ENCODE measurements at regions not wholly inside any gene's neighbourhood (a gene's known extent, or its start where the extent isn't known, plus 50 kb on each side); places are given as distances from the start of the nearest gene placed in this dataset.
"Not testable (repeated sequence)": the region's sequence is repeated elsewhere in the genome, so short reads cannot be mapped to it uniquely, and the experiment has no call there.

DNA sequence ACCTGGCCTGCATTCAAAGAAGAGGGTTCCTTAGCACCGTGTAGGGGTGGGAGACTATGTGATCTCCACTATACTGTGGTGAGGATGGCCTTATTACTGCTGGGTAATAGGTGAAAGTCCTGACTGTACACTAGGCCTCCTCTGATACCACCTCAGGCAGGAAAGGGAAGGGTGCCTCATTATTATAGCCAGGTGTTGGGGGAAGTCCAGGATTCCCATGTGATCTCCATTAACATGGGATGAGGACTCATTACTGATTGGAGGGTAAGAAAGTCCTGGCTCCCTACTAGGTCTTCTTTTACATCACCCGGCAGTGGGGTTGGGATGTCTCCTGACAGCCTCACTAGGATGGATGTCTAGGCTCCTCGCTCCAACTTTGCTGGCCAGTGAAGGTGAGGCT is 252.1 kb downstream of the LRIG3 start:
- no peak for DNase-seq

DNA sequence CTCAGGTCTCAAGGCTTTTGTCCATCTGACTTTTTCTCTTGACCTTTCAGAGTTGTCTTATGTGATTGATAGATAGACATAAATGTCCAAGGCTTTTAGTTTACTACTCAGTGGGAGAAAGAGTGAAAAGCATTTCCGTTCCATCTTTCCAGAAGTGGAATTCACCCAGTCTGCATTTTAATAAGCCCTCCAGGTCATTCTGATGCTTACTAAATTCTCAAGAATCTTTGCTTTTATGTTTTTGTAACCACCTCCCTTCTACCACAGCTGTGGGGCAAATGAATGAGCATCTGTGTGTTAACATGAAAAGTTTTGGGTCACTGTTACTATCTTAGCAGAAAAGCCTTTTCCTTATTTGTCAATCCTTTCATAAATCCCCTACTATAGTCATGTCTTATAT is 251.4 kb downstream of the LRIG3 start:
- DNase-seq, result no peak

DNA sequence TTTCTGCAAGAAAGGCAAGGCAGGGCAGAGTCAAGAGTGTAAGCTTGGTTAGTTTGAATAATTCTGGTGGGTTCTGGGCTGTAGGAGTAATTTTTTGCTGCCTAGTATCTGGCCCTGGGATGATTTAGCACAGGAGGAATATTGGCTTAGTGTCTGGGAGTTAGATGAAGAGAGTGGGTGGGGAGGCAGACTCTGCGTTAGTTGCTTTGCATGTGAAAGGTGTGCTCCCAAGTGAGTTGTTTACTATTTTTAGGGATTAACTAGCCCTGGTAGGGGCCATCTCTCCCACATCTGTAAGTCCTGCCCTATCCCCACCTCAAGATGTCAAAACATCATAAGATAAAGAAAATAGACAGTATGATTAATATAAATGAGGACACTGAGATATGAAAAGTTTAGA is 249.7 kb downstream of the LRIG3 start:
- no peak for DNase-seq

DNA sequence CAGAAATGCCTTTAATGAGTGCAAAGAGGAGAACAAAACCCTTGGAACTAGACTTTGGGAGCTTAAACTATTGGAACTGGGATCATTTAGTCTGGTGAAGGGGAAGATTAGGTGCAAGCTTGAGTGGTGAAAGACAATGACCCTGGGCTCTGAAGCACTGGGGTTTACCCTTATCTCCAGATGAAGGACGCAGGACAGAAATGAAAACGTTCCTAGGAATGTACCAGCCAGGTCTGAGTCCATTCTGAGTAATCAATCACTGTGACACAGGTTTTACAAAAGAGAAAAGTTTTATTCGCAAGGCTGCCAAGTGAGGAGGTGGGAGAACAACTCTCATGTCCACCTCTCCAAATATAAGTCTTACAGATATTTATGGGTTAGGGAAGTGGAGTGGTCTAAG is 249.1 kb downstream of the LRIG3 start:
- no peak for DNase-seq

DNA sequence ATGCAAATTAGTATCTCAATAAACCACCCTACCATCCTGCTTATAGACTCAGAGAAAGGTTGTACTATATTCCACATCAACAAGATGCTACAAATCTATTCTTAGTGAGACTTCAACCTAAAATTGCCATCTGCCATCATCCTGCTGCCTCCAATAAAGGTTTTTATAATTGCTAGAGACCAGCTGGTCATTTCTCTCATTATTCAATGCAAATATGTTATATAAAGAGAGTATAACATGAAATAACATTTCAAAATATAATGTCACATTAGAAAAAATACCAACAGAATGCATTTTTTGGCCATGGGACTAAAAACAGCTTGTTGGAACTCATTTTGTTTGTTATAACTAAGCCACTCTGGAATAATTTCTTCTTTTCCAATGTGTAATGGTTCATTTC is 247.3 kb downstream of the LRIG3 start:
- no peak for DNase-seq

DNA sequence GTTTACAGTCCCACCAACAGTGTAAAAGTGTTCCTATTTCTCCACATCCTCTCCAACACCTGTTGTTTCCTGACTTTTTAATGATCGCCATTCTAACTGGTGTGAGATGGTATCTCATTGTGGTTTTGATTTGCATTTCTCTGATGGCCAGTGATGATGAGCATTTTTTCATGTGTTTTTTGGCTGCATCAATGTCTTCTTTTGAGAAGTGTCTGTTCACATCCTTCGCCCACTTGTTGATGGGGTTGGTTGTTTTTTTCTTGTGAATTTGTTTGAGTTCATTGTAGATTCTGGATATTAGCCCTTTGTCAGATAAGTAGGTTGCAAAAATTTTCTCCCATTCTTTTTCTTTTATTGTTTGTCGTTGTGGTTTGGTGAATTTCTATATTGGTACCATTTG is 242.5 kb downstream of the LRIG3 start:
- not testable (repeated sequence) for DNase-seq

DNA sequence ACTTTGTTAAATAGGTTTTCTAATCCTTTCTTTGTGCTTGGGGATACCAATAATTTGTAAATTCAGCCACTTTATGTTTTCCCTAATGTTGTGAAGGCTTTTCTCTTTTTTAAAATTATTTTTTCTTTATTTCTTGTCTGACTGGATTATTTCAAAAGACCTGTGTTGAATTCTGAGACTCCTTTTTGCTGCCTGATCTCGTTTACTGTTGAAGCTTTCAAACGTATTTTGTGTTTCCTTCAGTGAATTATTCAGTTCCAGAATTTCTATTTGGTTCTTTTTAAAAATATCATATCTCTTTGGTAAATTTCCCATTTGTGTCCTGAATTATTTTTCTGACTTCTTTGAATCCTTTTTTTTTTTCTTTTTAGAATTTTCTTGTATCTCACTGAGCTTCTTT is 241.6 kb downstream of the LRIG3 start:
- no peak for DNase-seq

DNA sequence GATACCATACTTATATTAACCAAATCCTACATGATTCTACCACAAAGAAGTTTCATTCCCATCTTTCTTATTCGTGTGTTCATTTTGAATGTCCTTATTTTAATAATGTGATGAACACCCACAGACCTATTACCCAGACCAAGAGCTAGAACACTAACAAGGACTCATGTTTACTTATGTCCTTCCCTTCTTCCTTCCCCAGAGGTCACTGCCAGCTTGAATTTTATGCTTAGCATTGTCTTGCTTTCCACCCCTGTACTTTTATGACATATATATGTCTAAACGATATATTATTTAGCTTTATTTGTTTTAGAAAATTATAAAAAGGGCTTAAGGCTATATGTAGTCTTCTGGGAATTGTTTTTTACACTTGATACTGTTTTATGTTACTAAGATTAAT is 238.6 kb downstream of the LRIG3 start:
- DNase-seq, result no peak

DNA sequence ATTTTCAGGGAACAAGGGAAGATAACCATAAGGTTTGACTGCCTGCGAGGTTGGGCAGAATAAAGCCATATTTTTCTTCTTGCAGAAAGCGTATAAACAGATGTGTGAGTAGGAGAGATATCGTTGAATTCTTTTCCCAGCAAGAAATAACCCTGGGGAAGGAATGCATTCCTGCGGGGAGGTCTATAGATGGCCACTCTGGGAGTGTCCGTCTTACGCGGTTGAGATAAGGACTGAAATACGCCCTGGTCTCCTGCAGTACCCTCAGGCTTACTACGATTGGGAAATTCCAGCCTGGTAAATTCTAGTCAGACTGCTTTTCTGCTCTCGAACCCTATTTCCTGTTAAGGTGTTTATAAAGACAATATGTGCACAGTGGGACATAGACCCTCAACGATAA is 225.0 kb downstream of the LRIG3 start:
- DNase-seq, result no peak

DNA sequence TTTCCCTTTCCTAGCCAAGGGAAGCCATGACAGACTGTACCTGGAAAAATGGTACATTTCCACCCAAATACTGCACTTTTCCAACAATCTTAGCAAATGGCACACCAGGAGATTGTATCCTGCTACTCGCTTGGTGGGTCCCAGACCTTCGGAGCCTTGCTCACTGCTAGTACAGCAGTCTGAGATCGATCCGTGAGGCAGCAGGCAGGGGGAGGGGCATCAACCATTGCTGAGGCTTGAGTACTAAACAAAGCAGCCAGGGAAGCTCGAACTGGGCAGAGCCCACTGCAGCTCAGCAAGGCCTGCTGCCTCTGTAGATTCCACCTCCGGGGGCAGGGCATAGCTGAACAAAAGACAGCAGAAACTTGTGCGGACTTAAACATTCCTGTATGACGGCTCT is 218.8 kb downstream of the LRIG3 start:
- no peak for DNase-seq

DNA sequence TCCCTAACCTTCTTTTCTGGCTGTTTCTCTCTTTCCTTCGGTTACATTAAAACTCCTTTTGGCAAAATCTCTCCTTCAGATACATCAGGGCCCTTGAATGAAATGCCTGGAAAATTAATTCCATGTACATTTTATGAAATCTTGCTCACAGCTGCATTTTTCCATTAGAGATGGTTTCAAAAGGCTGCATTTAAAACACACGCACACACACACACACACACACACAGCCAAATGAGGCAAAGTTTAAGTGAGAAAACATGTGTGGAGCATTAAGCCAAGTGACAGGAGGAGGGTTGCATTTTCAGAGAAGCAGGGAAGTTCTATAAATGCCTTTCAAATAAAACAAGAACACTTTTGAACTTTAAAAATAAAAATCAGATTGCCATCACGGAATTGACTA is 216.4 kb downstream of the LRIG3 start:
- DNase-seq, result no peak

DNA sequence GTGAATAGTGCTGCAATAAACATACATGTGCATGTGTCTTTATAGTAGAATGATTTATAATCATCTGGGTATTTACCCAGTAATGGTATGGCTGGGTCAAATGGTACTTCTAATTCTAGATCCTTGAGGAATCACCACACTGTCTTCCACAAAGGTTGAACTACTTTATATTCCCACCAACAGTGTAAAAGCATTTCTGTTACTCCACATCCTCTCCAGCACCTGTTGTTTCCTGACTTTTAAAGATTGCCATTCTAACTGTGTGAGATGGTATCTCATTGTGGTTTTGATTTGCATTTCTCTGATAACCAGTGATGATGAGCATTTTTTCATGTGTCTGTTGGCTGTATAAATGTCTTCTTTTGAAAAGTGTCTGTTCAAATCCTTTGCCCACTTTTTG is 215.5 kb downstream of the LRIG3 start:
- not testable (repeated sequence) for DNase-seq

DNA sequence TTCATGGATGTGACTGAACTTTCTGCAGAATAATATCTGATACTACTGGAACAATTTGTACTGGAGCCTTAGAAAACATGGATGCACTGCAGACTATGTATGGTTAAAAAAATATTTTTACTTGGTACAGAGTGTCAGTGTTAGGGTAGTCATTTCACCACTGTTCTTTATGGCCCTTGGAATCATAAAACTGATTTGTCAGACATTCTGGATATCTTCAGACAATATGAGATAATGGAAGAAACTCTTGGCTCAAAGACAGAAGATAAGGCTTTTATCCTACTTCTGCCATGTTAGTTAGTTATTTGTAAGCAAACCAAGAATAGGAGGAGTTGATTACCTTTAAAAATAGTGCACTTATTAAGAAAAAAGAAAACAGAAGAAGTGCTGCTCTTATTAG is 209.4 kb downstream of the LRIG3 start:
- DNase-seq, result no peak

DNA sequence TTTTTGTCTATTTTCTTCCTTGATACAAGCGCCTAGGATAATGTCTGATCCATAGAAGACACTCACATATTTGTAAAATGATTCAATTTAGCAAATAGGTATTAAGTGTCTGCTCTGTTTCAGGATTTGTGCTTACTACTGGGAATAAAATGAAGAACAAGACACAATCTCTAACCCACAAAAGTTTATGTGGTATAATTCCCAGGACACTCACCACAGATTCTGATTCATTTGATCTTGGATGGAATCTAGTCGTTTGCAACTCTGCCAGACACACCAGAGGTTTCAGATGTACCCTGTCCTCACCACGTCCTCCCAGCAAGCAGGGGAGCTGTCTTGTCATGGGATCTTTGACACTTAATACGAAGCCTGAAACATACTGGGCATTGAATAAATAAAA is 208.3 kb downstream of the LRIG3 start:
- no peak for DNase-seq

DNA sequence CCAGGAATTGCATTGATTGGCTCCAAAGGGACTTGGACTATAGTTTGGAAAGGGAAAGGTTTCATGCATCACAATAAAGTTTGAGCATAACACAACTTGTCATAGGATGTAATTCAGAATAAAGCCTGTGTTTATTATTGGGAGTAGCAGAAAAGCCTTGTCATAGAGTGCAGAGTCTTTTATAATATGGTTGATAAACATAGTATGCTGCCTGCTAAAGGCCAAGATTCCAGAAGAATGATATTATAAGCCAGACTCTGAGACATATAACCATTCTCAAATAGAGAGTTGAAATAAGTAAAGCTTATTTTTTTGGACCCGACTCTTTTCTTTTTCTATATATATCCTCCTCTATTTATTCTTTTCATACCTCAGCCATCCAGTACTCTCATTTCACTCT is 207.3 kb downstream of the LRIG3 start:
- no peak for DNase-seq

DNA sequence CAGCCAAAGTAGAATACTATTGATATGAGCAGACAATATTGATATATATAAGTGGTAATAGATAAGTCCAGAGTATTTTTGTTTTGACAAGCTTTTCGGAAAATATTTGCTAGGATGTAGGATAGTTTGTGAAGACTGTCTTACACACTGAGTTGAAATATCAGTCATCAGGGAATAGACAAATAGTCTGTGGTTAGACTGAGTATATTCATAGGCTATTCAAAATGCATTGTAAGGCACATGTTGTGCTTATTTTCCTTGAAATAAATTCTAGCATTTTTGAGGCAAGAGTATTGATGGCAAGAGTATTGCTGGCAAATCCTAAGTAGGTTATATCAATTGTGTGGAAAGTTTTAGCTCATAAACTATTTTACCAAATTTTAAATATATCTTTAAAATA is 201.1 kb downstream of the LRIG3 start:
- no peak for DNase-seq

DNA sequence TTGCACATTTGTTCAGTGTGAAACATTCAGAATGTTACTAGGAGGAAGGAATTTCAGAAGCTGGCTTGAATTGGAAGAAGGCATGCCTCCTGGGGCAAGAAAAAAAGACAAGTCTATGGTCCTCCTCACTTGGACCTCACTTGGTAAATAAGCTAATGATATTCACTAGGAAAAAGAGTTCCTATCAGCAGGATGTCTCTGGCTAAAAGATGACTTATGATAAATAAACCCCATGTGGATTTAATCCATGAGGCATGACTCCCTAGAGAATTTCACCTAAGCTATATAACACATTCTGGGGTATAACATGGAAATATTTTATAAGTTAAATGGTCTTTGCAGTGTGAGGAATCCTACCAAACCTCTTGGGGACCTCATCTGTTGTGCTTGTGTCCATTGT is 199.9 kb downstream of the LRIG3 start:
- no peak for DNase-seq

DNA sequence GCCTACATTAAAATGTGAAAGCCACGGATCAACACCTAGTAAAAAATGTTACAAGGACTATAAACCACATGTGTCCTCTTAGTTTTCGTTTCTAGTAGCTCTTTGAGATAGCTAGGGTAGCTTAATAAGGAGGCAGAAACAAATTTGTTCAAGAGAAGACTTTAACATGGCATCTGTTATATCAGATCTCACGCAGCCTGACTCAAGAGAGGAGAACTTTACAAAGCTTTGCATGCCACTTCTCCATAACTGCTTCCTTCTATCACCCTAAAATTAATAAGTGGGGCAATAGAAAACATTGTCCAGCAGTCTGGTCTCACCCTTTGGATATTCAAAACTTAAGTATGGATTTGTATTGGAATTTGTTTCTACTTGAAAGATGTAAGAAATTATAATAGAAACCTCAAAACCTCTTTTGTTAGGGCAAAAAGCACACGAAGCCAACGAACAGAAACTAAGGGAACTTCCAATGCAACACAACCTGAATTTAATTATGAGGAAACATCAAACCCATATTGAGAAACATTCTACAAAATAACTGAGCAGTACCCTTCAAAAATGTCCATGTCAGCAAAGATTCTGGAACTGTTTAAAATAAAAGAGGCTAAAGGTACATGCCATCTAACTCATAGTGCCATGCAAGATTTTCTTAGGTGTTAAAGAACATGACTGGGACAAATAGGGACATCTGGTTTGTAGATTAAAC is 194.8 kb downstream of the LRIG3 start:
- no peak for DNase-seq

DNA sequence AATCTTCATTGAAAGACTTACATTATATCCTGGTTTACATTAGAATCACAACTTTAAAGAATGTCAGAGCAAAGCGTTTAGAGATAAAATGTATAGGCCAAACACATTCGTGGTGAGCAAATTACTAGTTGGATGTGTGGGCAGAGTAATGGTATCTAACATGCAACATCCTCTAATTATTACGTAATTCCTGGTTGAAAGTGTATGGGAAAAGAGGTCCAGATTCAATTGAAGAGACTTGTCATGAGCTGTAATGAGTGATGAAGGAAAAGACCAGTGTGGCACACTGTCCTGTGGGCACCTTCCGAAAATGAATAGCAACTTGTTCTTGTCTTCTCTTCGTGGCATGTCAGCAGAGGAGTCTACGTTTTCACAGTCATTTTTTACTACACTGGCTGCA is 192.8 kb downstream of the LRIG3 start:
- DNase-seq, result no peak

DNA sequence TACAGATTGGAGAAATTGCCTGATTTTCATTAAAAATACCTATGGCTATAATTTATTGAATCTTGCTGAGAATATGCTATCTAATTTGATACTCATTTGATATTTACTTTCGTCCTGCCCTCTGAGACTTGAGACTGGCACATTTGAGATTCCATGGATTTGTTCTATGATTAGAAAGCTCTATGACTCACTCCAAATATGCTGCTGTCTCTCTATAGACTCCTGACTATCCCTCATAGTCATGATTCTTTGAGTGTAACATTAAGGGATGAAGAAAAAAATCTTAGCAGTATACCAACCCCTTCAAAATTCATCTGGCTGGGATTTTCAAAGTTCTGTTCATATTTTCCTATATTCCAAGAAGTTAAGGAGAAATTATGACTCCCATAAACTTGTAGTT is 191.9 kb downstream of the LRIG3 start:
- DNase-seq, result no peak

DNA sequence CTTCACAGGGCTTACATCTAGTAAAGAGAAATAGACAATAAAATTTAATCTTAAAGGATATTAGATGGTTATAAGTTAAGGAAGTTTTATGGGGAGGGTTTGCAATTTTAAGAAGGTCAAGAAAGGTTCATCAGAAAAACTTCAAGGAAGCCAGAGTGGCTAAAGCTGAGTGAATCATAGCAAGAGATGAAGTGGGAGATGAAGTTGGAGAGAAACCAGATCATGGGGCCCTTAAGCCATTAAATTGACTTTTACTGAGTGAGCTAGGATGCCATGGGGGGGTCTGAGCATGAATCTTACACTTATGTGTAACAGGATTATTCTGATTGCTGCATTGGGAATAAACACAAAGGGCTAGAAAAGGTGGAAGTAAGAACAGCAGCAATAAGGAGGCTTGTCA is 189.2 kb downstream of the LRIG3 start:
- no peak for DNase-seq

DNA sequence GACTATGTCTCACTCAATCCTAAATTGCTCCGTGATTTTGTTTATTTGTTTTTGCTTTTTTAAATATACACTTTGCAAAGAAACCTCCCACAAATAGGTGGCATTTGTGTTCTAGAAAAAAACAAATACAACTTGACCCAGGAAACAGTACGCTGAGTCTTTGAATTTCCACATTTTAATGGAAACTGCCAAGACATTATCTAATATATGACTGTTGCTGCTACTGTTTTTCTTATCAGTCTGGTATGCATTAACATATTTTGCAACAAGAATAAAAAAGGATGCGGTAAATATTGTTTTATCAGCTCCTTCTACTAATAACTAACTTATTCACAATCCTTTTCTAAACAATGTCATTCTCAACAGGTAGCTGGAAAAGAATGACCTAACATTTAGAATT is 187.4 kb downstream of the LRIG3 start:
- DNase-seq, result no peak

DNA sequence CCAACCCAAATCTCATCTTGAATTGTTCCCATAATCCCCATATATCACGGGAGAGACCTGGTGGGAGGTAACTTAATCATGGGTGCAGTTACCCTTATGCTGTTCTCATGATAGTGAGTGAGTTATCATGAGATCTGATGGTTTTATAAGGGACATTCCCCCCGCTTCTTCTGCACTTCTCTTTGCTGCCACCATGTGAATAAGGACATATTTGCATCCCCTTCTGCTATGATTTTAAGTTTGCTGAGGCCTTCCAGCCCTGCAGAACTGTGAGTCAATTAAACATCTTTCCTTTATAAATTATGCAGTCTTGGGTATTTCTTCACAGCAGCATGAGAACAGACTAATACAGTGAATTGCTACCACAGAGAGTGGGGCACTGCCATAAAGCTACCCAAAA is 179.1 kb downstream of the LRIG3 start:
- DNase-seq, result no peak

DNA sequence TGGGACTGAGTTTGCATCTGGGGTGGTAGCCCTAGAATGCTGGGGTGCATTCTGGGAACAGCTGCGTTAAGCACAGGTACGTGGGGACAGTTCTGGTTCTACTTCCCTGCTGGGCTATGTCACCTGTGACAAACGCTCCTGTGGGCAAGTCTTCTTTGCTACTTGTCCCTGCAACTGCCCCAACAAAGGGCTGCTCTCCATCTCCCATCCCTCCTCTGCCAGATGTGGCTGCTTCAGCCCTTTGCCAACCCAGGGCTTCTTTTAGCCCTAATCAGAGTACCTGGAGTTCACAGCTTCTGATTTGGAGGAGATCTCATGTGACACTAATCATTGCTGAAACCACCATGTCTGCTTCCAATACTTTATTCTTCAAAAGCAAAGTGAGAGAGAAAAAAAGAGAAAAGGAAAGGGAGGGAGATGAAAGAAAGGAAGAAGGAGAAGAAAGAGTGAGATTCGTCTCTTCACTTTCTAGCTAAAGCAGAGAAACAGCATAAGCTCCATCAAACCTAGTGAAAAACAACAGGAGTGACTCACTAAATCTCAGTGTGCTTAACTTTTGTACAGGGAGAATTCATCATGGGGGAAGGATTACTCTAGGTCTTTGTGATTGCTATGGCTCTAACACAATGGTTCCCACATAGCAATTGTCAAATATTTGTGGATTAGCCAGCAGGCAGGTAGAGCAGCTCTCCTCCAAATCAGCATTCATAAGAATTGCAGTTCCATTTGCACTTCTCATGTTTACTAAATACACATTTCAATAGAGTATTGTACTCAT is 174.8 kb downstream of the LRIG3 start:
- DNase-seq, result no peak

DNA sequence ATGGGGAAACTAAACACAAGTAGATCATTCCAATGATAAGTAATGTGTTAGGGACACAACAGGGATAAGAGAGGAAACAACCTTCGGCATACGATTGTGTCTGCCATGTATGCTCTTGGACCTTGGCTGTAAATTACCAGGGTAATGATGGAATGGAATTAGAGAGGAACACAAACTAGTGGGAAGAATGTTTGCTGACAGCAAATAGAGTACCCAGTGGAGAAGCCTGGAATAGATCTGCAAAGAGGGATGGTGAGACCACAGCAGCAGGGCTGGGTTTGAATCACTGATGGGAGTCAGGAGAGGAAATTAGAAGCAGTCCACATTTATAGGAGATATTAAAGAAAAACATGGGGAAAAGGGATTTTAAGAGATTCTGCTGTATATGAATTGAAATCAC is 172.8 kb downstream of the LRIG3 start:
- DNase-seq, result no peak

All from Kasumi-1 (cell line).